T47D (cell line): ENCODE measurements at regions not wholly inside any gene's neighbourhood (a gene's known extent, or its start where the extent isn't known, plus 50 kb on each side); places are given as distances from the start of the nearest gene placed in this dataset.
"Not testable (repeated sequence)": the region's sequence is repeated elsewhere in the genome, so short reads cannot be mapped to it uniquely, and the experiment has no call there.

Experiments
- DNase-seq, 2 experiments: peaks; one replicate each; pipeline versions ENCODE4 v3.0.0 to v3.0.0-alpha.2; 2011 to 2012; ENCODE audit warnings: low read depth in 1 of 2, low spot score in 1 of 2
- JUND ChIP-seq: IDR thresholded peaks from 2 replicates; pipeline ENCODE4 v1.6.1; 2012; ENCODE audit warnings: low read depth
- in situ Hi-C: cut with HindIII; loops from 2 replicates; pipeline ENCODE4 v1.10.0; 2016; ENCODE audit warnings: low sequenced_read_pairs, low pct_unique_long_range_greater_than_20kb

- in situ Hi-C loops = no loop called here
- TF ChIP-seq JUND = no peak
- peak in 1 of 2 experiments; percentile 74 for DNase-seq
Observed at GRCh38 chr18:34322365-34323289, 97.9 kb upstream of the NOL4 start.

GRCh38 chr18:34329840-34330239 lies 105.1 kb upstream of the NOL4 start:
- no peak for DNase-seq
- in situ Hi-C loops = no loop called here

GRCh38 chr18:34330308-34330707 lies 105.6 kb upstream of the NOL4 start:
- TF ChIP-seq JUND = no peak
- in situ Hi-C loops = no loop called here

More at GRCh38 chr18:34329840-34330239, 105.1 kb upstream of the NOL4 start:
- TF ChIP-seq JUND = no peak

GRCh38 chr18:34330907-34331306 lies 106.2 kb upstream of the NOL4 start:
- peak; percentile 13 to 28 for DNase-seq
- in situ Hi-C loops = not testable (repeated sequence)

More at GRCh38 chr18:34330308-34330707, 105.6 kb upstream of the NOL4 start:
- no peak for DNase-seq

GRCh38 chr18:34331343-34331742 lies 106.6 kb upstream of the NOL4 start:
- in situ Hi-C loops = not testable (repeated sequence)
- peak in 1 of 2 experiments; percentile 4 for DNase-seq

- TF ChIP-seq JUND = no peak
- no peak for DNase-seq
- in situ Hi-C loops = no loop called here
Observed at GRCh38 chr18:34339155-34339554, 114.4 kb upstream of the NOL4 start.

- DNase-seq = no peak
- in situ Hi-C loops = no loop called here
- no peak for TF ChIP-seq JUND
Observed at GRCh38 chr18:34342960-34343359, 118.2 kb upstream of the NOL4 start.

- no peak for TF ChIP-seq JUND
- in situ Hi-C loops = no loop called here
- DNase-seq = no peak
Observed at GRCh38 chr18:34345738-34346137, 121.0 kb upstream of the NOL4 start.

- DNase-seq = no peak
- TF ChIP-seq JUND = no peak
- in situ Hi-C loops = no loop called here
Observed at GRCh38 chr18:34350778-34351177, 126.1 kb upstream of the NOL4 start.

- in situ Hi-C loops = no loop called here
- DNase-seq = peak; percentile 2 to 48
Observed at GRCh38 chr18:34352385-34353163, 127.9 kb upstream of the NOL4 start.

GRCh38 chr18:34354351-34354750 lies 129.6 kb upstream of the NOL4 start:
- TF ChIP-seq JUND = no peak
- no peak for DNase-seq
- in situ Hi-C loops = no loop called here

More at GRCh38 chr18:34352385-34353163, 127.9 kb upstream of the NOL4 start:
- no peak for TF ChIP-seq JUND

GRCh38 chr18:34357944-34358580 lies 133.3 kb upstream of the NOL4 start:
- no peak for TF ChIP-seq JUND
- no peak for DNase-seq
- in situ Hi-C loops = no loop called here
